ENCODE measurements at regions not wholly inside any gene's neighbourhood (a gene's known extent, or its start where the extent isn't known, plus 50 kb on each side); places are given as distances from the start of the nearest gene placed in this dataset.

GRCh38 chr2:11026286-11026921 is 114.7 kb downstream of the KCNF1 start:
- DNase-seq (ENCODE audit: low read depth), result no peak
- no peak overlapping the region for H3K4me3 ChIP-seq (ENCODE audit: low read depth, low read length)
- TF ChIP-seq, protein P1, sequence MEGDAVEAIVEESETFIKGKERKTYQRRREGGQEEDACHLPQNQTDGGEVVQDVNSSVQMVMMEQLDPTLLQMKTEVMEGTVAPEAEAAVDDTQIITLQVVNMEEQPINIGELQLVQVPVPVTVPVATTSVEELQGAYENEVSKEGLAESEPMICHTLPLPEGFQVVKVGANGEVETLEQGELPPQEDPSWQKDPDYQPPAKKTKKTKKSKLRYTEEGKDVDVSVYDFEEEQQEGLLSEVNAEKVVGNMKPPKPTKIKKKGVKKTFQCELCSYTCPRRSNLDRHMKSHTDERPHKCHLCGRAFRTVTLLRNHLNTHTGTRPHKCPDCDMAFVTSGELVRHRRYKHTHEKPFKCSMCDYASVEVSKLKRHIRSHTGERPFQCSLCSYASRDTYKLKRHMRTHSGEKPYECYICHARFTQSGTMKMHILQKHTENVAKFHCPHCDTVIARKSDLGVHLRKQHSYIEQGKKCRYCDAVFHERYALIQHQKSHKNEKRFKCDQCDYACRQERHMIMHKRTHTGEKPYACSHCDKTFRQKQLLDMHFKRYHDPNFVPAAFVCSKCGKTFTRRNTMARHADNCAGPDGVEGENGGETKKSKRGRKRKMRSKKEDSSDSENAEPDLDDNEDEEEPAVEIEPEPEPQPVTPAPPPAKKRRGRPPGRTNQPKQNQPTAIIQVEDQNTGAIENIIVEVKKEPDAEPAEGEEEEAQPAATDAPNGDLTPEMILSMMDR (IDR thresholded peaks at IDR 0.05; ENCODE audit: low read depth, low read length, missing control alignments), result no peak

DNA sequence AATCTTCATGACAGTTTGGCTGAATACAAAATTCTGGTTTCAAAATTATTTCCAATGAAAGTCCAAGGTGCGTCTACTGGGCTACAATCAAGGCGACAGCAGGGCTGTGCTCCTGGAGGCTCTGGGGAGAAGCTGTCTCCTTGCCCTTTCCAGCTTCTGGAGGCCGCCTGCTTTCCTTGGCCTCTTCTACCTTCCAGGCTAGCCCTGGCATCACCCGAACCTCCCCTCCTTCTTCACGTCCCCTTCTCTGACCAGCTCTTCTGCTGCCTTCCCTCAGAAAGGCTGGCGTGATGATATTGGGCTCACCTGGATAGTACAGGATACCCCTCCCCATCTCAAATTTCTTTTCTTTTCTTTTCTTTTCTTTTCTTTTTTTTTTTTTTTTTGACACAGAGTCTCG is 115.5 kb downstream of the KCNF1 start:
- no peak overlapping the region for H3K4me3 ChIP-seq (ENCODE audit: low read depth, low read length)
- TF ChIP-seq, protein P1 (IDR thresholded peaks at IDR 0.05; ENCODE audit: low read depth, low read length, missing control alignments), result no peak
- no peak for DNase-seq (ENCODE audit: low read depth)

- TF ChIP-seq, protein P1 (IDR thresholded peaks at IDR 0.05; ENCODE audit: low read depth, low read length, missing control alignments), result no peak
- DNase-seq (ENCODE audit: low read depth), result no peak
- H3K4me3 ChIP-seq (ENCODE audit: low read depth, low read length), result no peak overlapping the region
Measured at GRCh38 chr2:11028407-11028916, 116.7 kb downstream of the KCNF1 start.

- DNase-seq (ENCODE audit: low read depth), result no peak
- no peak overlapping the region for H3K4me3 ChIP-seq (ENCODE audit: low read depth, low read length)
- TF ChIP-seq, protein P1 (IDR thresholded peaks at IDR 0.05; ENCODE audit: low read depth, low read length, missing control alignments), result no peak
Measured at GRCh38 chr2:11029136-11029535, 117.4 kb downstream of the KCNF1 start.

DNA sequence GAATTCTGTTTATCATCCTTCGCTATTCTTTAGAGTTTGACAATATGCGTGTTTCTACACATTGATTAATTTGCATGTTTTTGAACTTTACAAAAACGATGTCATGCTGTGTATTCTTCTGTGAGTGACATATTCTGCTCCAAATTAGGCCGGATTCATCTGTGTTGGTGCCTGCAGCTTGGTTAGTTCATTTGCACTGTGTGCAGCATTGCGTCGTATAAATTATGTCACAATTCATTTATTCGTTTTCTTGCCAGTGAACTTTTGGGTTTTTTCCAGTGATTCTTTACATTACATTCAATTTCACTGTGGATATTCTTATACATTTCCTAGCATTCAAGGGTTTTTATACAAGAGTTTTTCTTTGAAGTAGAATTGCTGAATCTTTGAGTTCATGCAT is 118.3 kb downstream of the KCNF1 start:
- DNase-seq (ENCODE audit: low read depth), result no peak
- H3K4me3 ChIP-seq (ENCODE audit: low read depth, low read length), result no peak overlapping the region
- TF ChIP-seq, protein P1 (IDR thresholded peaks at IDR 0.05; ENCODE audit: low read depth, low read length, missing control alignments), result no peak

DNA sequence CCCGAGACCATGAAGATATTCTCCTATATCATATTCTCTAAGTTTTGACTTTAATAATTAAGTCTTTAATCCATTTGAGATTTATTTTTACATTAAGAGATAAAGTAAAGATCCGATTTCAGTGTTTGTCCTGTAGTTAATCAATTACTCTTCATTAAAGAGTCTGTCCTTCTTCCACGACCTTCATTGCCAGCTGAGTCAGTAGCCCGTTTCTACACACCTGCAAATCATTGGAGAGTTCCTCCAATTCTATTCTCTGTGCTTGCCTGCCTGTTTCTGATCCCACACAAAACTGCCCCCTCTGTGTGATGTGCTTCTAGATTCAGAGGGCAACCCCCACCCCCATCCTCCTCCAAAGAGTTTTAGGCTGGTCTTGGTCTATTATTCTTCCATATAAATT is 119.2 kb downstream of the KCNF1 start:
- DNase-seq (ENCODE audit: low read depth), result no peak
- H3K4me3 ChIP-seq (ENCODE audit: low read depth, low read length), result no peak overlapping the region
- TF ChIP-seq, protein P1 (IDR thresholded peaks at IDR 0.05; ENCODE audit: low read depth, low read length, missing control alignments), result no peak

- TF ChIP-seq, protein P1 (IDR thresholded peaks at IDR 0.05; ENCODE audit: low read depth, low read length, missing control alignments), result no peak
- H3K4me3 ChIP-seq (ENCODE audit: low read depth, low read length), result no peak overlapping the region
Measured at GRCh38 chr2:11031876-11032275, 120.1 kb downstream of the KCNF1 start.

More at GRCh38 chr2:11031876-11032275, 120.1 kb downstream of the KCNF1 start:
- no peak for DNase-seq (ENCODE audit: low read depth)
